Effector CD4-positive, alpha-beta T cell (primary cell): ENCODE measurements at regions not wholly inside any gene's neighbourhood (a gene's known extent, or its start where the extent isn't known, plus 50 kb on each side); places are given as distances from the start of the nearest gene placed in this dataset.

Experiments
- DNase-seq: peaks from one replicate; pipeline ENCODE4 v3.0.0-alpha.2; 2020

- DNase-seq = no peak
These were observed 1082.6 kb upstream of the LRRTM3 start for GRCh38 chr10:65843203-65843602.

GRCh38 chr10:65845916-65846315 is 1079.9 kb upstream of the LRRTM3 start:
- no peak for DNase-seq

GRCh38 chr10:65846541-65846940 is 1079.3 kb upstream of the LRRTM3 start:
- DNase-seq = no peak

GRCh38 chr10:65846949-65847348 is 1078.9 kb upstream of the LRRTM3 start:
- DNase-seq = no peak

DNA sequence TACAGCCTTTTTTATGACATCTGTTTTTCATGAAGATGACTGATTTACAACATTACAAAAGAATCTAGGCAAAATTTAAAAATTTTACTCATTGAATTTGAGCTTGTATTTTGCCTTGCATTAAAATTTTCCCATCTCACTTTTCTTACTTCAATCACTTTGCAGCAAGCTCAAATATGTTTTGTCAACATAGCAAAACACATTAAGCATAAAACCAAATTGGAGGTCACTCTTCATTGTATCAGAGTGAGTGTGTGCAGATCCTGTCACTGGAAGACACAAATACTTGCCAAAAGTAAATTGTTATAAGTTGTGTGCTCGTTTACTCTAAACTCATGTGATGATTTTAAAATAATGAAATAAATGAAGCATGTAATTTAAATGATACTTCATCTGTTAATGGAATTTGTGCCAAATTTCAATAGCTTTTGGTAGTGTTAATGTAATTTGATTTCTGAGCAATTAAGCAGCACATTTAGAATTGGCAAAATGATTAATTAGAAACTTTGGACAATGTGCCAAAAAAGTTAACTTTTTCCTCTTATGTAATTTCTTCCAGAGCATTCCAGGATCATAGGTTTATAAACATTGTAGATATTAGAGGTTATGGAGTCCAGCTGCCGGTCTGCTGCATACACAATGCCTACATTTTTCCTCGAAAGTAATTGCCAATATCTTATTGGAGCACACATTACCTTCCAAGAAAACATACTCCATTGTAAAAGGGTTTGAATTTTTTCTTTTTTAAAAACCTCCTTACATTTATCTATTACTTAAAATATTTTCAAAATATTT is 1078.2 kb upstream of the LRRTM3 start:
- DNase-seq = no peak

GRCh38 chr10:65858841-65859240 is 1067.0 kb upstream of the LRRTM3 start:
- DNase-seq = no peak

- DNase-seq = no peak
These were observed 1064.6 kb upstream of the LRRTM3 start for GRCh38 chr10:65861249-65861648.
